Lung (tissue), 11 donors: ENCODE measurements at regions not wholly inside any gene's neighbourhood (a gene's known extent, or its start where the extent isn't known, plus 50 kb on each side); places are given as distances from the start of the nearest gene placed in this dataset.
A peak's percentile ranks its signal among the peaks of the same experiment; 100 is the strongest.
"Not testable (repeated sequence)": the region's sequence is repeated elsewhere in the genome, so short reads cannot be mapped to it uniquely, and the experiment has no call there.

Source experiments
- ATAC-seq: fragments of 200-7000 bp; cut with Tn5 transposase; one replicate; pipeline ENCODE4 v1.9.1; 2020; ENCODE audit warnings: moderate number of reproducible peaks; ENCODE audit not compliant: insufficient read depth, low FRiP score
- DNase-seq, 3 donors: peaks; one replicate each; pipeline ENCODE4 v3.0.0-alpha.2; 2013 to 2017
- H3K27ac ChIP-seq, 2 donors: one replicate each; pipeline ENCODE4 v1.5.1; 2013; ENCODE audit warnings: mild to moderate bottlenecking in 2 of 2, moderate library complexity in 2 of 2, control low read depth in 1 of 2, inconsistent platforms in 1 of 2, low read depth in 1 of 2, low read length in 1 of 2
- H3K27me3 ChIP-seq, 3 donors: one replicate each; pipeline ENCODE4 v1.5.1; 2013; ENCODE audit warnings: low read length in 2 of 3; ENCODE audit not compliant: control insufficient read depth in 3 of 3, insufficient read depth in 3 of 3
- H3K36me3 ChIP-seq, 4 donors: one replicate each; pipeline ENCODE4 v1.5.1; 2013; ENCODE audit warnings: low read length in 4 of 4, mild to moderate bottlenecking in 1 of 4, moderate library complexity in 1 of 4; ENCODE audit not compliant: control insufficient read depth in 4 of 4, insufficient read depth in 4 of 4
- H3K4me1 ChIP-seq, 5 donors: one replicate each; pipeline ENCODE4 v1.5.1; 2013; ENCODE audit warnings: low read length in 5 of 5, mild to moderate bottlenecking in 2 of 5, moderate library complexity in 1 of 5; ENCODE audit not compliant: control insufficient read depth in 5 of 5, insufficient read depth in 5 of 5
- H3K4me3 ChIP-seq: one replicate; pipeline ENCODE4 v1.5.1; 2013; ENCODE audit warnings: mild to moderate bottlenecking, control low read depth, moderate library complexity
- H3K9ac ChIP-seq, 2 donors: one replicate each; pipeline ENCODE4 v1.5.1; 2013; ENCODE audit warnings: low read length in 2 of 2, control low read depth in 1 of 2; ENCODE audit not compliant: insufficient read depth in 1 of 2
- H3K9me3 ChIP-seq, 4 donors: one replicate each; pipeline ENCODE4 v1.5.1; 2013; ENCODE audit warnings: low read length in 3 of 4, mild to moderate bottlenecking in 1 of 4, moderate library complexity in 1 of 4; ENCODE audit not compliant: control insufficient read depth in 4 of 4, insufficient read depth in 3 of 4
- CTCF ChIP-seq: IDR thresholded peaks from 2 replicates; pipeline ENCODE4 v1.5.1; 2012; ENCODE audit warnings: mild to moderate bottlenecking; ENCODE audit errors: control extremely low read depth, extremely low read depth
- WGBS, 2 donors: extraction: QIAGEN DNeasy Blood & Tissue Kit; methylation state at CpG; one replicate each; pipeline ENCODE4 v1.1.7; 2013; 5-methylcytosine and 5-hydroxymethylcytosine counted together
- donor health status: control.
- donor health status: control.
- donor health status: Bipolar disorder and iron deficiency.
- donor health status: healthy.
- donor health status: DM: yes; HTN: yes; CAD: no.

GRCh38 chr11:26937386-26937785 lies 56.5 kb upstream of the FIBIN start:
- H3K27me3 ChIP-seq, result no peaks in the 10 kb centered on the region
- no peak for ATAC-seq
- H3K9me3 ChIP-seq, result peaks cover 0 to 2% (median 0%) of the 10 kb centered on the region in 4 donors
- TF ChIP-seq CTCF, result no peak
- no peak overlapping the region for H3K4me3 ChIP-seq
- H3K4me1 ChIP-seq, result peaks cover 0 to 4% (median 0%) of the 10 kb centered on the region in 5 donors
- H3K27ac ChIP-seq, result no peak overlapping the region
- DNase-seq, result peak in 2 of 3 donors; percentile 63 to 79
- H3K36me3 ChIP-seq, result no peaks in the 10 kb centered on the region
- H3K9ac ChIP-seq, result no peak overlapping the region

- not testable (repeated sequence) for H3K9me3 ChIP-seq, H3K4me1 ChIP-seq, H3K27ac ChIP-seq, DNase-seq, H3K36me3 ChIP-seq, H3K9ac ChIP-seq, ATAC-seq, H3K4me3 ChIP-seq, H3K27me3 ChIP-seq
- WGBS, 2 donors, result 73 to 77% methylated on average over 2 of the region's 2 CpGs
Observed at GRCh38 chr11:26940501-26940900, 53.4 kb upstream of the FIBIN start.

- peaks cover 0 to 2% (median 0%) of the 10 kb centered on the region in 4 donors for H3K9me3 ChIP-seq
- ATAC-seq, result no peak
- no peaks in the 10 kb centered on the region for H3K36me3 ChIP-seq
- no peak overlapping the region for H3K9ac ChIP-seq
- H3K27ac ChIP-seq, result no peak overlapping the region
- WGBS, 2 donors, result 81% methylated on average over 3 of the region's 3 CpGs
- no peak overlapping the region for H3K4me3 ChIP-seq
- no peak for TF ChIP-seq CTCF
- DNase-seq, result no peak
- no peaks in the 10 kb centered on the region for H3K27me3 ChIP-seq
- peaks cover 0 to 7% (median 0%) of the 10 kb centered on the region in 5 donors for H3K4me1 ChIP-seq
Observed at GRCh38 chr11:26942356-26942755, 51.6 kb upstream of the FIBIN start.

GRCh38 chr11:26943636-26944035 lies 50.3 kb upstream of the FIBIN start:
- H3K36me3 ChIP-seq, result no peaks in the 10 kb centered on the region
- peaks cover 0 to 2% (median 0%) of the 10 kb centered on the region in 4 donors for H3K9me3 ChIP-seq
- no peaks in the 10 kb centered on the region for H3K27me3 ChIP-seq
- no peak overlapping the region for H3K4me3 ChIP-seq
- no peak overlapping the region for H3K9ac ChIP-seq
- peaks cover 0 to 8% (median 0%) of the 10 kb centered on the region in 5 donors for H3K4me1 ChIP-seq
- no peak overlapping the region for H3K27ac ChIP-seq
- TF ChIP-seq CTCF, result no peak
- 91 to 93% methylated on average over 3 of the region's 3 CpGs for WGBS, 2 donors
- no peak for ATAC-seq
- DNase-seq, result no peak
